Peyer's patch (tissue), 4 donors: ENCODE measurements at regions not wholly inside any gene's neighbourhood (a gene's known extent, or its start where the extent isn't known, plus 50 kb on each side); places are given as distances from the start of the nearest gene placed in this dataset.

ENCODE experiments used
- CTCF ChIP-seq, 6 experiments: fragments of 450-650 bp in 4 of 6; fragments of 200-600 bp in 2 of 6; sonication (generic) in 1 of 6; IDR thresholded peaks; one replicate each; pipeline ENCODE4 v1.5.1; 2017 to 2019; ENCODE audit warnings: antibody characterized with exemption in 6 of 6, mild to moderate bottlenecking in 3 of 6, moderate library complexity in 1 of 6
- POLR2A ChIP-seq, 2 donors: fragments of 450-650 bp; IDR thresholded peaks; one replicate each; pipeline ENCODE4 v1.5.1; 2017; ENCODE audit warnings: antibody characterized with exemption in 2 of 2, mild to moderate bottlenecking in 2 of 2, moderate library complexity in 2 of 2

GRCh38 chr4:43619219-43619618 is 726.7 kb downstream of the GRXCR1 start:
- no peak for TF ChIP-seq CTCF (IDR thresholded peaks at IDR 0.05)
- no peak for TF ChIP-seq POLR2A (IDR thresholded peaks at IDR 0.05)
